ENCODE measurements at regions not wholly inside any gene's neighbourhood (a gene's known extent, or its start where the extent isn't known, plus 50 kb on each side); places are given as distances from the start of the nearest gene placed in this dataset.

DNA sequence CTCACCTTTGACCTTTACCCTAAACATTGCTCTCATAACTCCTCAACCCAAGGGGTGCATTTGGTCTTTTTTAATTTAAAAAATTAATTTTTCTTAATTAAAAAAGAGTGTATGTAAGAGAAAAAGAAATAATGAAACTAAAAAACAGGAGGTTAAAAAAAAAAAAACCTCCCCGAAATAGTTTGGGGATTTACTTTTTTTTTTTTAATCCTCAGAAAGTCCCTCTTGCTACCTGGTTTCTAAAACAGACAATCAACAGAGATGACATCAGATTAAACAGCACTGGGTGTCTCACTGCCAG is 301.3 kb downstream of the SOX9 start:
- TF ChIP-seq, protein P1, sequence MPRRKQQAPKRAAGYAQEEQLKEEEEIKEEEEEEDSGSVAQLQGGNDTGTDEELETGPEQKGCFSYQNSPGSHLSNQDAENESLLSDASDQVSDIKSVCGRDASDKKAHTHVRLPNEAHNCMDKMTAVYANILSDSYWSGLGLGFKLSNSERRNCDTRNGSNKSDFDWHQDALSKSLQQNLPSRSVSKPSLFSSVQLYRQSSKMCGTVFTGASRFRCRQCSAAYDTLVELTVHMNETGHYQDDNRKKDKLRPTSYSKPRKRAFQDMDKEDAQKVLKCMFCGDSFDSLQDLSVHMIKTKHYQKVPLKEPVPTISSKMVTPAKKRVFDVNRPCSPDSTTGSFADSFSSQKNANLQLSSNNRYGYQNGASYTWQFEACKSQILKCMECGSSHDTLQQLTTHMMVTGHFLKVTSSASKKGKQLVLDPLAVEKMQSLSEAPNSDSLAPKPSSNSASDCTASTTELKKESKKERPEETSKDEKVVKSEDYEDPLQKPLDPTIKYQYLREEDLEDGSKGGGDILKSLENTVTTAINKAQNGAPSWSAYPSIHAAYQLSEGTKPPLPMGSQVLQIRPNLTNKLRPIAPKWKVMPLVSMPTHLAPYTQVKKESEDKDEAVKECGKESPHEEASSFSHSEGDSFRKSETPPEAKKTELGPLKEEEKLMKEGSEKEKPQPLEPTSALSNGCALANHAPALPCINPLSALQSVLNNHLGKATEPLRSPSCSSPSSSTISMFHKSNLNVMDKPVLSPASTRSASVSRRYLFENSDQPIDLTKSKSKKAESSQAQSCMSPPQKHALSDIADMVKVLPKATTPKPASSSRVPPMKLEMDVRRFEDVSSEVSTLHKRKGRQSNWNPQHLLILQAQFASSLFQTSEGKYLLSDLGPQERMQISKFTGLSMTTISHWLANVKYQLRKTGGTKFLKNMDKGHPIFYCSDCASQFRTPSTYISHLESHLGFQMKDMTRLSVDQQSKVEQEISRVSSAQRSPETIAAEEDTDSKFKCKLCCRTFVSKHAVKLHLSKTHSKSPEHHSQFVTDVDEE (CRISPR knock-in tag; IDR thresholded peaks at IDR 0.05): no peak
- TF ChIP-seq RARB (CRISPR knock-in tag; IDR thresholded peaks at IDR 0.05) (no peak), SNAI2 (CRISPR knock-in tag; IDR thresholded peaks at IDR 0.05) (no peak), ZNF8 (CRISPR knock-in tag; IDR thresholded peaks at IDR 0.05) (no peak), ARNTL (CRISPR knock-in tag; IDR thresholded peaks at IDR 0.05; ENCODE audit: borderline replicate concordance, low read depth) (no peak), ZC3H10 (CRISPR knock-in tag; IDR thresholded peaks at IDR 0.05) (no peak), ZNF70 (CRISPR knock-in tag; IDR thresholded peaks at IDR 0.05) (no peak), ZFP3 (CRISPR knock-in tag; IDR thresholded peaks at IDR 0.05) (no peak), ZNF565 (CRISPR knock-in tag; conservative IDR thresholded peaks at IDR 0.05; ENCODE audit: low read depth) (no peak), ISL1 (CRISPR knock-in tag; IDR thresholded peaks at IDR 0.05) (no peak), OSR1 (CRISPR knock-in tag; IDR thresholded peaks at IDR 0.05) (no peak)
- TF ChIP-seq, protein P2, sequence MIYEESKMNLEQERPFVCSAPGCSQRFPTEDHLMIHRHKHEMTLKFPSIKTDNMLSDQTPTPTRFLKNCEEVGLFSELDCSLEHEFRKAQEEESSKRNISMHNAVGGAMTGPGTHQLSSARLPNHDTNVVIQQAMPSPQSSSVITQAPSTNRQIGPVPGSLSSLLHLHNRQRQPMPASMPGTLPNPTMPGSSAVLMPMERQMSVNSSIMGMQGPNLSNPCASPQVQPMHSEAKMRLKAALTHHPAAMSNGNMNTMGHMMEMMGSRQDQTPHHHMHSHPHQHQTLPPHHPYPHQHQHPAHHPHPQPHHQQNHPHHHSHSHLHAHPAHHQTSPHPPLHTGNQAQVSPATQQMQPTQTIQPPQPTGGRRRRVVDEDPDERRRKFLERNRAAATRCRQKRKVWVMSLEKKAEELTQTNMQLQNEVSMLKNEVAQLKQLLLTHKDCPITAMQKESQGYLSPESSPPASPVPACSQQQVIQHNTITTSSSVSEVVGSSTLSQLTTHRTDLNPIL (CRISPR knock-in tag; IDR thresholded peaks at IDR 0.05; ENCODE audit: low read depth): no peak
- TF ChIP-seq, protein P3, sequence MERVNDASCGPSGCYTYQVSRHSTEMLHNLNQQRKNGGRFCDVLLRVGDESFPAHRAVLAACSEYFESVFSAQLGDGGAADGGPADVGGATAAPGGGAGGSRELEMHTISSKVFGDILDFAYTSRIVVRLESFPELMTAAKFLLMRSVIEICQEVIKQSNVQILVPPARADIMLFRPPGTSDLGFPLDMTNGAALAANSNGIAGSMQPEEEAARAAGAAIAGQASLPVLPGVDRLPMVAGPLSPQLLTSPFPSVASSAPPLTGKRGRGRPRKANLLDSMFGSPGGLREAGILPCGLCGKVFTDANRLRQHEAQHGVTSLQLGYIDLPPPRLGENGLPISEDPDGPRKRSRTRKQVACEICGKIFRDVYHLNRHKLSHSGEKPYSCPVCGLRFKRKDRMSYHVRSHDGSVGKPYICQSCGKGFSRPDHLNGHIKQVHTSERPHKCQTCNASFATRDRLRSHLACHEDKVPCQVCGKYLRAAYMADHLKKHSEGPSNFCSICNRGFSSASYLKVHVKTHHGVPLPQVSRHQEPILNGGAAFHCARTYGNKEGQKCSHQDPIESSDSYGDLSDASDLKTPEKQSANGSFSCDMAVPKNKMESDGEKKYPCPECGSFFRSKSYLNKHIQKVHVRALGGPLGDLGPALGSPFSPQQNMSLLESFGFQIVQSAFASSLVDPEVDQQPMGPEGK (CRISPR knock-in tag; IDR thresholded peaks at IDR 0.05; ENCODE audit: borderline replicate concordance): no peak
- TF ChIP-seq, protein P4, sequence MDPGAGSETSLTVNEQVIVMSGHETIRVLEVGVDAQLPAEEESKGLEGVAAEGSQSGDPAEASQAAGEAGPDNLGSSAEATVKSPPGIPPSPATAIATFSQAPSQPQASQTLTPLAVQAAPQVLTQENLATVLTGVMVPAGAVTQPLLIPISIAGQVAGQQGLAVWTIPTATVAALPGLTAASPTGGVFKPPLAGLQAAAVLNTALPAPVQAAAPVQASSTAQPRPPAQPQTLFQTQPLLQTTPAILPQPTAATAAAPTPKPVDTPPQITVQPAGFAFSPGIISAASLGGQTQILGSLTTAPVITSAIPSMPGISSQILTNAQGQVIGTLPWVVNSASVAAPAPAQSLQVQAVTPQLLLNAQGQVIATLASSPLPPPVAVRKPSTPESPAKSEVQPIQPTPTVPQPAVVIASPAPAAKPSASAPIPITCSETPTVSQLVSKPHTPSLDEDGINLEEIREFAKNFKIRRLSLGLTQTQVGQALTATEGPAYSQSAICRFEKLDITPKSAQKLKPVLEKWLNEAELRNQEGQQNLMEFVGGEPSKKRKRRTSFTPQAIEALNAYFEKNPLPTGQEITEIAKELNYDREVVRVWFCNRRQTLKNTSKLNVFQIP (CRISPR knock-in tag; IDR thresholded peaks at IDR 0.05; ENCODE audit: borderline replicate concordance, low read depth): no peak
